ENCODE measurements at regions not wholly inside any gene's neighbourhood (a gene's known extent, or its start where the extent isn't known, plus 50 kb on each side); places are given as distances from the start of the nearest gene placed in this dataset.

- no peak overlapping the region for H3K4me3 ChIP-seq (ENCODE audit: low read length)
- H3K27me3 ChIP-seq (ENCODE audit: insufficient read depth, low read length) = no peaks in the 10 kb centered on the region
- H3K9me3 ChIP-seq (ENCODE audit: low read depth, low read length) = no peaks in the 10 kb centered on the region
- no peaks in the 10 kb centered on the region for H3K4me1 ChIP-seq (ENCODE audit: insufficient read depth, low read length)
Observed at GRCh38 chr3:110564674-110565073, 506.9 kb upstream of the NECTIN3 start.

- Histone ChIP-seq H3K27me3 (ENCODE audit: insufficient read depth, low read length) (no peaks in the 10 kb centered on the region), H3K4me3 (ENCODE audit: low read length) (no peak overlapping the region), H3K4me1 (ENCODE audit: insufficient read depth, low read length) (no peaks in the 10 kb centered on the region), H3K9me3 (ENCODE audit: low read depth, low read length) (no peaks in the 10 kb centered on the region)
Observed at GRCh38 chr3:110567029-110567428, 504.6 kb upstream of the NECTIN3 start.

GRCh38 chr3:110568246-110568645 is 503.4 kb upstream of the NECTIN3 start:
- Histone ChIP-seq H3K27me3 (ENCODE audit: insufficient read depth, low read length) (no peaks in the 10 kb centered on the region), H3K9me3 (ENCODE audit: low read depth, low read length) (no peaks in the 10 kb centered on the region), H3K4me1 (ENCODE audit: insufficient read depth, low read length) (no peaks in the 10 kb centered on the region), H3K4me3 (ENCODE audit: low read length) (no peak overlapping the region)

GRCh38 chr3:110569073-110569472 is 502.5 kb upstream of the NECTIN3 start:
- Histone ChIP-seq H3K4me3 (ENCODE audit: low read length) (no peak overlapping the region), H3K4me1 (ENCODE audit: insufficient read depth, low read length) (no peaks in the 10 kb centered on the region), H3K27me3 (ENCODE audit: insufficient read depth, low read length) (no peaks in the 10 kb centered on the region), H3K9me3 (ENCODE audit: low read depth, low read length) (no peaks in the 10 kb centered on the region)

GRCh38 chr3:110575702-110576101 is 495.9 kb upstream of the NECTIN3 start:
- Histone ChIP-seq H3K9me3 (ENCODE audit: low read depth, low read length) (no peaks in the 10 kb centered on the region), H3K4me3 (ENCODE audit: low read length) (no peak overlapping the region), H3K27me3 (ENCODE audit: insufficient read depth, low read length) (no peaks in the 10 kb centered on the region), H3K4me1 (ENCODE audit: insufficient read depth, low read length) (no peaks in the 10 kb centered on the region)

GRCh38 chr3:110576960-110577359 is 494.7 kb upstream of the NECTIN3 start:
- Histone ChIP-seq H3K9me3 (ENCODE audit: low read depth, low read length) (no peaks in the 10 kb centered on the region), H3K27me3 (ENCODE audit: insufficient read depth, low read length) (no peaks in the 10 kb centered on the region), H3K4me3 (ENCODE audit: low read length) (no peak overlapping the region), H3K4me1 (ENCODE audit: insufficient read depth, low read length) (no peaks in the 10 kb centered on the region)

- Histone ChIP-seq H3K9me3 (ENCODE audit: low read depth, low read length) (no peaks in the 10 kb centered on the region), H3K27me3 (ENCODE audit: insufficient read depth, low read length) (no peaks in the 10 kb centered on the region), H3K4me1 (ENCODE audit: insufficient read depth, low read length) (no peaks in the 10 kb centered on the region), H3K4me3 (ENCODE audit: low read length) (no peak overlapping the region)
Observed at GRCh38 chr3:110577854-110578253, 493.8 kb upstream of the NECTIN3 start.

GRCh38 chr3:110579840-110580550 is 491.6 kb upstream of the NECTIN3 start:
- Histone ChIP-seq H3K27me3 (ENCODE audit: insufficient read depth, low read length) (no peaks in the 10 kb centered on the region), H3K4me1 (ENCODE audit: insufficient read depth, low read length) (no peaks in the 10 kb centered on the region), H3K9me3 (ENCODE audit: low read depth, low read length) (peaks cover 7% of the 10 kb centered on the region), H3K4me3 (ENCODE audit: low read length) (no peak overlapping the region)

- H3K4me1 ChIP-seq (ENCODE audit: insufficient read depth, low read length) = no peaks in the 10 kb centered on the region
- H3K4me3 ChIP-seq (ENCODE audit: low read length) = no peak overlapping the region
- H3K9me3 ChIP-seq (ENCODE audit: low read depth, low read length) = peaks cover 7% of the 10 kb centered on the region
- H3K27me3 ChIP-seq (ENCODE audit: insufficient read depth, low read length) = no peaks in the 10 kb centered on the region
Observed at GRCh38 chr3:110583373-110583935, 488.2 kb upstream of the NECTIN3 start.

- Histone ChIP-seq H3K27me3 (ENCODE audit: insufficient read depth, low read length) (no peaks in the 10 kb centered on the region), H3K4me3 (ENCODE audit: low read length) (no peak overlapping the region), H3K4me1 (ENCODE audit: insufficient read depth, low read length) (no peaks in the 10 kb centered on the region), H3K9me3 (ENCODE audit: low read depth, low read length) (no peaks in the 10 kb centered on the region)
Observed at GRCh38 chr3:110588906-110589305, 482.7 kb upstream of the NECTIN3 start.

- Histone ChIP-seq H3K27me3 (ENCODE audit: insufficient read depth, low read length) (no peaks in the 10 kb centered on the region), H3K4me1 (ENCODE audit: insufficient read depth, low read length) (no peaks in the 10 kb centered on the region), H3K9me3 (ENCODE audit: low read depth, low read length) (no peaks in the 10 kb centered on the region), H3K4me3 (ENCODE audit: low read length) (no peak overlapping the region)
Observed at GRCh38 chr3:110589341-110589740, 482.3 kb upstream of the NECTIN3 start.

GRCh38 chr3:110593749-110594148 is 477.9 kb upstream of the NECTIN3 start:
- no peaks in the 10 kb centered on the region for H3K9me3 ChIP-seq (ENCODE audit: low read depth, low read length)
- no peaks in the 10 kb centered on the region for H3K27me3 ChIP-seq (ENCODE audit: insufficient read depth, low read length)
- no peak overlapping the region for H3K4me3 ChIP-seq (ENCODE audit: low read length)
- H3K4me1 ChIP-seq (ENCODE audit: insufficient read depth, low read length) = no peaks in the 10 kb centered on the region

GRCh38 chr3:110598847-110599490 is 472.6 kb upstream of the NECTIN3 start:
- Histone ChIP-seq H3K9me3 (ENCODE audit: low read depth, low read length) (no peaks in the 10 kb centered on the region), H3K4me1 (ENCODE audit: insufficient read depth, low read length) (no peaks in the 10 kb centered on the region), H3K4me3 (ENCODE audit: low read length) (no peak overlapping the region), H3K27me3 (ENCODE audit: insufficient read depth, low read length) (no peaks in the 10 kb centered on the region)

- no peak overlapping the region for H3K4me3 ChIP-seq (ENCODE audit: low read length)
- no peaks in the 10 kb centered on the region for H3K27me3 ChIP-seq (ENCODE audit: insufficient read depth, low read length)
- H3K9me3 ChIP-seq (ENCODE audit: low read depth, low read length) = peaks cover 5% of the 10 kb centered on the region
- H3K4me1 ChIP-seq (ENCODE audit: insufficient read depth, low read length) = no peaks in the 10 kb centered on the region
Observed at GRCh38 chr3:110608566-110608965, 463.1 kb upstream of the NECTIN3 start.

- no peak overlapping the region for H3K4me3 ChIP-seq (ENCODE audit: low read length)
- no peaks in the 10 kb centered on the region for H3K27me3 ChIP-seq (ENCODE audit: insufficient read depth, low read length)
- H3K9me3 ChIP-seq (ENCODE audit: low read depth, low read length) = peaks cover 5% of the 10 kb centered on the region
- H3K4me1 ChIP-seq (ENCODE audit: insufficient read depth, low read length) = no peaks in the 10 kb centered on the region
Observed at GRCh38 chr3:110612045-110612444, 459.6 kb upstream of the NECTIN3 start.

GRCh38 chr3:110614186-110614585 is 457.4 kb upstream of the NECTIN3 start:
- no peaks in the 10 kb centered on the region for H3K9me3 ChIP-seq (ENCODE audit: low read depth, low read length)
- H3K4me1 ChIP-seq (ENCODE audit: insufficient read depth, low read length) = no peaks in the 10 kb centered on the region
- H3K27me3 ChIP-seq (ENCODE audit: insufficient read depth, low read length) = no peaks in the 10 kb centered on the region
- H3K4me3 ChIP-seq (ENCODE audit: low read length) = no peak overlapping the region

All from mononuclear cell (primary cell).